Hematopoietic multipotent progenitor cell treated with erythropoietin and hydrocortisone succinate and interleukin-3 and kit ligand, for 17 days (in vitro differentiated cells): ENCODE measurements at regions not wholly inside any gene's neighbourhood (a gene's known extent, or its start where the extent isn't known, plus 50 kb on each side); places are given as distances from the start of the nearest gene placed in this dataset.

Source experiments
- DNase-seq: peaks from one replicate; pipeline ENCODE4 v3.0.0-alpha.2; 2015; ENCODE audit warnings: low spot score

GRCh38 chrX:16496175-16496574, 153.8 kb upstream of the S100G start:
- DNase-seq, result no peak

- DNase-seq, result no peak
These were observed 137.9 kb upstream of the S100G start for GRCh38 chrX:16511796-16512776.

DNA sequence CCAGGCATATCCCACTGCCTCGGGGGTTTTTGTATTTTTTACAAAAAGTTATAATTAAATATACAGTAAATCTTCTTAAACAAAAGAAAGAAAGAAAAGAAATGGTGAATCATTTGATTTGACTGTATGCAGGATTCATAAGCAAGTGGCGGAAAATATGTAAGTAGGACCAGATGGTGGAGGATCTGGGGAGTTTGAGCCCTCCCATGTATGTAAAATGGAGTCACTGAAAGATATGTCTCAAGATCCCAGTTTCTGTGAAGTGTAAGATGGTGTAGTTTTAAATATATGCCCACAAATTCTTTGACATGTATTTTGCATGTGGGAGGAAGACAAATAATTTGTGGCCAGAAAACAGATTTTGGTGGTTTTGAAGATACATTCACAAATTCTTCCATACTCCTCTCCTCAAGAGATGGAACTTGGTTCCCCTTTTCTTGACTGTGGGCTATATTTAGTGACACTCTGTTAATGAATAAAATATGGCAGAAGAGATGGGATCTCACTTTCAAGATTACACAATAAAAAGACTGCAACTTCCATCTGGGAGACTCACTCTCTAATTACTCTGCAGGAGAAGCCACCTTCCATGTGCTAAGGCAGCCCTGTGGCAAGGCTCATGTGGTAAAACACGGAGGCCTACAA, 133.6 kb upstream of the S100G start:
- no peak for DNase-seq

DNA sequence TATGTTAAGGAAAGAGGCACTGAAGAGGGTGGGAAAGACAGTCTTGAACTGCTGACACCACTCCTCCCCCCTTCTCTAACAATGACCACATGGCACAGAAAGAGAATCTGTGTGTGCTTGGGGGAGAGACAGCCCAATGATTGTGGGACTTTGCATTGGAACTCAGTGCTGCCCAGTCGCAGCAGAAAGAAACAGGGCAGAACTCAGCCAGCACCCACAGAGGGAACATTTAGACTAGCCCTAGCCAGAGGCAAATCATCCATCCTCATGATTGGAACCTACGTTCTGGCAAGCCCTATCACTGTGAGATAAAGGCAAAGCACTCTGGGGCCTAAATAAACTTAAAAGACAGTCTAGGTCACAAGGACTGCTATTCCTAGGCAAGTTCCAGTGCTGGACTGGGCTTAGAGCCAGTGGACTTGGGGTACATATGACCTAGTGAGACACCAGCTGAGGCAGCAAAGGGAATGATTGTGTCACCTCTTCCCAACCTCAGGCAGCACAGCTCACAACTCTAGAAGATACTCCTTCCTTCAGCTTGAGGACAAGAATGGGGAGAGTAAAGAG, 132.8 kb upstream of the S100G start:
- DNase-seq, result no peak

- DNase-seq, result no peak
These were observed 131.8 kb upstream of the S100G start for GRCh38 chrX:16518131-16518530.

DNA sequence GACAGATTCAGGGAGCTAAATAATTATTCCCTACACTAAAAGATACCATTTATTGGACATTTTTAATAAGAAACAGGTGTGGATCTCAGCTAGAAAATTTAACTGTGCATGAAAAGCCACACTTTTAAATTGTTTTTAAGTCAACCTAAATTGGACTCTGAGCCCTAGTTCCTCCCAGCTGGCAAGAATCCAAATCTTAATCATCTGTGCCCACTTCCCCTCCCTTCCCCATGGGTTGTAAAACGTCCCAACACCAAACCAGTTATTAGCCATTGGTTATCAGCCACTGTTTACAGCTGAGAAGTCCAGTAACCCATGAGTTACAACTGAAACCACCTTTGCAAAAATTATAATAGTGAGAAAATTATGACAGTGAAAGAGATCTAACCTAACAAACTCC, 125.6 kb upstream of the S100G start:
- DNase-seq, result no peak

DNA sequence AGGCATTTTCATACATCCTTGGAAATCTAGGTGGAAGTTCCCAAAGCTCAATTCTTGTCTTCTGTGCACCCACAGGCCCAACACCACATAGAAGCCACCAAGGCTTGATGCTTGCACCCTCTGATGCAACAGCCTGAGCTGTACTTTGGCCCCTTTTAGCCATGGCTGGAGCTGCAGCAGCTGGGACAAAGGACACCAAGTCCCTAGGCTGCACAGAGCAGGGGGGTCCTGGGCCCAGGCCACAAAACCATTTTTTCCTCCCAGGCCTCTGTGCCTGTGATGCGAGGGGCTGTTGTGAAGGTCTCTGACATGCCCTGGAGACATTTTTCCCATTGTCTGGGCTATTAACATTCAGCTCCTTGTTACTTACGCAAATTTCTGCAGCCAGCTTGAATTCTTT, 124.0 kb upstream of the S100G start:
- DNase-seq, result no peak

GRCh38 chrX:16528620-16529019, 121.3 kb upstream of the S100G start:
- no peak for DNase-seq
